HCT116 (cell line): ENCODE measurements at regions not wholly inside any gene's neighbourhood (a gene's known extent, or its start where the extent isn't known, plus 50 kb on each side); places are given as distances from the start of the nearest gene placed in this dataset.

Experiments used
- ATAC-seq: fragments of 200-7000 bp; cut with Tn5 transposase; 2 replicates; pipeline ENCODE4 v1.9.1; 2020; ENCODE audit warnings: mild to moderate bottlenecking, moderate library complexity
- BruUV-seq: library from RNA; stranded (reverse); fragments of 400-500 nt; replicated peaks from 2 replicates; lab custom pipeline; 2021; lab: Mats Ljungman, UMichigan
- CTCF ChIA-PET: fragments of 300-600 bp; sonication (Branson Sonifier 250); formaldehyde crosslinking; loops from one replicate; lab custom pipeline; 2021; ENCODE audit warnings: antibody characterized with exemption; lab: Charles Lee
- POLR2A ChIA-PET: fragments of 300-600, 350-600 bp; sonication (Branson Sonifier 250); formaldehyde crosslinking; loops from one replicate; lab custom pipeline; 2021; ENCODE audit warnings: antibody characterized with exemption; lab: Charles Lee
- RAD21 ChIA-PET, 2 experiments: fragments of 300-600 bp; sonication (Branson Sonifier 250); formaldehyde crosslinking; loops; one replicate each; lab custom pipeline; 2023; ENCODE audit warnings: low total read pairs in 2 of 2; ENCODE audit not compliant: uncharacterized antibody in 2 of 2, unreplicated experiment in 2 of 2, low non-redundant PET in 1 of 2; lab: Charles Lee
- DNase-seq: peaks from one replicate; pipeline ENCODE4 v3.0.0-alpha.2; 2010; ENCODE audit warnings: low read depth, low spot score
- H2AFZ ChIP-seq: fragments of 200-600 bp; shearing (Covaris generic), sonication (generic); 2 replicates; pipeline ENCODE4 v1.6.1; 2017; ENCODE audit warnings: low read depth, mixed run types, mixed read lengths, antibody characterized with exemption, low read length; ENCODE audit not compliant: poor library complexity, severe bottlenecking
- H3K27ac ChIP-seq: 2 replicates; pipeline ENCODE4 v1.5.1; 2012; ENCODE audit warnings: low read depth, low read length
- H3K27me3 ChIP-seq: fragments of 200-600 bp; sonication (generic); 2 replicates; pipeline ENCODE4 v1.6.1; 2016; ENCODE audit warnings: mixed run types, low read length, mixed read lengths; ENCODE audit not compliant: insufficient read depth
- H3K36me3 ChIP-seq, 2 experiments: fragments of 200-500 bp in 1 of 2; fragments of 200-600 bp in 1 of 2; sonication (Bioruptor generic) in 1 of 2; sonication (generic) in 1 of 2; 2 replicates each; pipeline versions ENCODE4 v1.5.1 to v1.6.1; 2014 to 2016; ENCODE audit warnings: low read length in 2 of 2, inconsistent platforms in 1 of 2, mixed read lengths in 1 of 2, mixed run types in 1 of 2; ENCODE audit not compliant: insufficient read depth in 2 of 2, control insufficient read depth in 1 of 2
- H3K4me1 ChIP-seq, 2 experiments: fragments of 200-600 bp in 1 of 2; sonication (generic) in 1 of 2; 2 replicates each; pipeline versions ENCODE4 v1.5.1 to v1.6.1; 2012 to 2017; ENCODE audit warnings: low read length in 2 of 2, inconsistent platforms in 1 of 2, mild to moderate bottlenecking in 1 of 2, mixed read lengths in 1 of 2, mixed run types in 1 of 2, moderate library complexity in 1 of 2; ENCODE audit not compliant: insufficient read depth in 2 of 2, control insufficient read depth in 1 of 2
- H3K4me2 ChIP-seq: fragments of 200-600 bp; sonication (generic); 2 replicates; pipeline ENCODE4 v1.6.1; 2017; ENCODE audit warnings: mixed run types, low read length, mixed read lengths
- H3K4me3 ChIP-seq, 2 experiments: fragments of 200-600 bp in 1 of 2; sonication (generic) in 1 of 2; replicated peaks in 1 of 2; 2 replicates each; pipeline ENCODE4 v1.5.1; 2011 to 2016; ENCODE audit warnings: low read length in 2 of 2, control low read depth in 1 of 2, low read depth in 1 of 2, mild to moderate bottlenecking in 1 of 2, mixed read lengths in 1 of 2, mixed run types in 1 of 2
- H3K79me2 ChIP-seq: fragments of 200-600 bp; sonication (generic); 2 replicates; pipeline ENCODE4 v1.6.1; 2017; ENCODE audit warnings: mild to moderate bottlenecking, mixed run types, low read length, moderate library complexity, mixed read lengths; ENCODE audit not compliant: insufficient read depth
- H3K9ac ChIP-seq: fragments of 200-600 bp; sonication (generic); 2 replicates; pipeline ENCODE4 v1.6.1; 2016; ENCODE audit warnings: low read length, mixed read lengths
- H3K9me2 ChIP-seq: fragments of 200-600 bp; sonication (generic), shearing (Covaris generic); 2 replicates; pipeline ENCODE4 v1.6.1; 2017; ENCODE audit warnings: mixed run types, mild to moderate bottlenecking, moderate library complexity; ENCODE audit not compliant: insufficient read depth
- H3K9me3 ChIP-seq, 2 experiments: fragments of 200-500 bp in 1 of 2; fragments of 200-600 bp in 1 of 2; sonication (Bioruptor generic) in 1 of 2; sonication (generic) in 1 of 2; 2 replicates each; pipeline ENCODE4 v1.6.1; 2014 to 2017; ENCODE audit warnings: low read length in 2 of 2, mixed read lengths in 2 of 2, inconsistent platforms in 1 of 2, low read depth in 1 of 2, mild to moderate bottlenecking in 1 of 2, mixed run types in 1 of 2, moderate library complexity in 1 of 2; ENCODE audit not compliant: control insufficient read depth in 1 of 2, insufficient read depth in 1 of 2
- H4K20me1 ChIP-seq: fragments of 200-600 bp; sonication (generic), shearing (Covaris generic); 2 replicates; pipeline ENCODE4 v1.6.1; 2017; ENCODE audit warnings: mixed run types, mild to moderate bottlenecking, moderate library complexity; ENCODE audit not compliant: insufficient read depth
- ATF3 ChIP-seq: IDR thresholded peaks from 2 replicates; pipeline ENCODE4 v1.6.1; 2012
- CBX3 ChIP-seq: IDR thresholded peaks from 2 replicates; pipeline ENCODE4 v1.6.1; 2012; ENCODE audit warnings: low read depth
- CEBPB ChIP-seq: IDR thresholded peaks from 2 replicates; pipeline ENCODE4 v1.6.1; 2012; ENCODE audit warnings: low read depth
- EZH2 ChIP-seq: fragments of 200-600 bp; sonication (generic); IDR thresholded peaks from 2 replicates; pipeline ENCODE4 v1.6.1; 2017; ENCODE audit warnings: antibody characterized with exemption, mixed run types
- FOSL1 ChIP-seq: IDR thresholded peaks from 2 replicates; pipeline ENCODE4 v1.6.1; 2012; ENCODE audit warnings: low read depth
- SP1 ChIP-seq: IDR thresholded peaks from 2 replicates; pipeline ENCODE4 v1.6.1; 2012; ENCODE audit warnings: low read depth
- SRF ChIP-seq: IDR thresholded peaks from 2 replicates; pipeline ENCODE4 v1.6.1; 2012; ENCODE audit warnings: low read depth
- YY1 ChIP-seq: IDR thresholded peaks from 2 replicates; pipeline ENCODE4 v1.6.1; 2011; ENCODE audit warnings: low read length, low read depth, moderate library complexity, mild to moderate bottlenecking; ENCODE audit not compliant: insufficient replicate concordance; ENCODE audit errors: extremely low read depth
- ZFX ChIP-seq: fragments of 450-650 bp; IDR thresholded peaks from 2 replicates; pipeline ENCODE4 v1.6.1; 2017
- ZNF274 ChIP-seq: fragments of 200-500 bp; sonication (Bioruptor generic); IDR thresholded peaks from 2 replicates; pipeline ENCODE4 v1.6.1; 2014; ENCODE audit warnings: mild to moderate bottlenecking, low read depth, low read length, inconsistent platforms
- intact Hi-C: fragments of 100-400 bp; cut with micrococcal nuclease; formaldehyde crosslinking; loops from 2 replicates; pipeline ENCODE4 v1.10.0; 2022
- TF ChIP-seq, protein P1 (sequence below): IDR thresholded peaks from 2 replicates; pipeline ENCODE4 v1.6.1; 2012

DNA sequence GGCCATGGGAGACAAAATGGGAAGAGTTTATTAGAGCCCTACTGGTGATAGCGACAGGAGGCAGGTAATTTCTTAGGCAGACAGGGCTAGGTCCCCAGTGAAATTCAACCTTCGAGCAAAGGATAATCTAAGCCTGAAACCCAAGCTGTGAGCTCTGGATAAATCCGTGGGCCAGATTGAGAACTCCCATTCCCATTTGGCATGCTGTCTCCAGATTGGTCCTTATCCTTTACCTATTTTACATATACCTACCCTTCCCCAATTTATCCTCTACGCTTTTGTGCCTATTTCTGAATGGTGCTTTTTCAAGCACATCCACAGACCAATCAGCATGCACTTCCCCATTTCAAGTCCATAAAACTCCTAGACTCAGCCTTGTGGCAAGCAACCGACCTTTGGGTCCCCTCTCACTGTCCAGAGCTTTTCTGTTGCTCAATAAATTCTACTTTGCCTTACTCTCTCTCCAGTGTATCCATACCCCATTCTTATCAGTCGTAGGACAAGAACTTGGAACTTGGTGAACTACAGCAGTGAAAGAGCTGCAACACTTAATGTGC lies 268.0 kb downstream of the MYCN start:
- TF ChIP-seq SRF (no peak), FOSL1 (no peak), CBX3 (no peak), YY1 (no peak), CEBPB (no peak), ZNF274 (no peak), ATF3 (no peak), SP1 (no peak)
- Histone ChIP-seq H2AFZ (no peak overlapping the region), H3K36me3 (no peaks in the 10 kb centered on the region), H3K9me3 (no peaks in the 10 kb centered on the region), H3K27me3 (peaks cover 4% of the 10 kb centered on the region; the same call in 1 of the 2 replicates), H3K4me2 (no peak overlapping the region), H3K4me1 (no peaks in the 10 kb centered on the region), H3K9ac (no peak overlapping the region), H3K79me2 (no peaks in the 10 kb centered on the region), H3K9me2 (no peaks in the 10 kb centered on the region), H3K27ac (no peak overlapping the region), H3K4me3 (no peak overlapping the region), H4K20me1 (no peaks in the 10 kb centered on the region)
- ChIA-PET POLR2A (no interaction called here), CTCF (no interaction called here), RAD21 (no interaction called here)
- no peak for DNase-seq
- intact Hi-C loops, result no loop called here
- no TSS peak for BruUV-seq
- ATAC-seq, result no peak

- H3K9ac ChIP-seq, result no peak overlapping the region
- ATAC-seq, result no peak
- DNase-seq, result no peak
- H3K9me3 ChIP-seq, result no peaks in the 10 kb centered on the region
- H3K79me2 ChIP-seq, result no peaks in the 10 kb centered on the region
- H3K27me3 ChIP-seq, result peaks cover 4% of the 10 kb centered on the region; the same call in 1 of the 2 replicates
- H3K36me3 ChIP-seq, result no peaks in the 10 kb centered on the region
- intact Hi-C loops, result no loop called here
- H3K4me3 ChIP-seq, result no peak overlapping the region
- H4K20me1 ChIP-seq, result no peaks in the 10 kb centered on the region
- no TSS peak for BruUV-seq
- H3K9me2 ChIP-seq, result no peaks in the 10 kb centered on the region
- RAD21 ChIA-PET, result no interaction called here
- H3K27ac ChIP-seq, result no peak overlapping the region
- CTCF ChIA-PET, result no interaction called here
- POLR2A ChIA-PET, result no interaction called here
- no peak overlapping the region for H2AFZ ChIP-seq
- no peaks in the 10 kb centered on the region for H3K4me1 ChIP-seq
- TF ChIP-seq, protein P1, sequence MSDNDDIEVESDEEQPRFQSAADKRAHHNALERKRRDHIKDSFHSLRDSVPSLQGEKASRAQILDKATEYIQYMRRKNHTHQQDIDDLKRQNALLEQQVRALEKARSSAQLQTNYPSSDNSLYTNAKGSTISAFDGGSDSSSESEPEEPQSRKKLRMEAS, result no peak
- TF ChIP-seq ATF3, result no peak
- no peak for TF ChIP-seq ZFX
- no peak for TF ChIP-seq EZH2
- H3K4me2 ChIP-seq, result no peak overlapping the region
These were observed 267.3 kb downstream of the MYCN start for GRCh38 chr2:16207611-16208010.
